ENCODE measurements at regions not wholly inside any gene's neighbourhood (a gene's known extent, or its start where the extent isn't known, plus 50 kb on each side); places are given as distances from the start of the nearest gene placed in this dataset.

GRCh38 chr7:123401295-123401694 is 133.1 kb downstream of the IQUB start:
- no peak overlapping the region for H3K4me3 Mint-ChIP-seq (ENCODE audit: low read depth, unreplicated experiment)
- no peak for TF ChIP-seq CTCF (IDR thresholded peaks at IDR 0.05; ENCODE audit: unreplicated experiment)
- H3K27me3 Mint-ChIP-seq (ENCODE audit: unreplicated experiment): no peaks in the 10 kb centered on the region
- H3K9me3 Mint-ChIP-seq (ENCODE audit: low read depth, unreplicated experiment): no peaks in the 10 kb centered on the region
- no peak overlapping the region for H3K27ac Mint-ChIP-seq (ENCODE audit: unreplicated experiment)
- intact Hi-C loops (cut with micrococcal nuclease; ENCODE audit: unreplicated experiment): no loop called here
- DNase-seq: no peak
- no peaks in the 10 kb centered on the region for H3K4me1 Mint-ChIP-seq (ENCODE audit: low read depth, unreplicated experiment)
- CTCF ChIA-PET: no interaction called here
- H3K36me3 Mint-ChIP-seq (ENCODE audit: insufficient read depth, unreplicated experiment): no peaks in the 10 kb centered on the region
- BruUV-seq (replicated peaks): no TSS peak

DNA sequence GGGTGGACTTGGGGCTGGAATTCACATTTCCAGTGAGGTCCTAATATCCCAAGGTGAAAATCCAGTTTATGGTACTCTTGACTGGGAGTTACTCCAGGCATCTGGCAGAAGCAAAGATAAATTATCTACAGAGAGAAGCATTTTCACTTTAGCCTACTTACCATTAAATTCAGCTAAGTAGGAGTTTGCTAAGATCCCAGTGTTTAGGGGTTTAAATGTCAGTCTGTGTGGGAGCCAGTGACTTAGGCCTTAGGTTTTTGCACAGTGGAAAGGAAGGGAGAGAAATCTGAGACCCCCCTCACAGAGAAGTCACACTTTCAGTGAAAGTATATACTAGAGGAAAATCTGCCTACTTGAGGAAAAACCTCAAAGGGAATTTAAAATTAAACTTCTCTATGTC is 134.2 kb downstream of the IQUB start:
- no peaks in the 10 kb centered on the region for H3K27me3 Mint-ChIP-seq (ENCODE audit: unreplicated experiment)
- CTCF ChIA-PET: no interaction called here
- DNase-seq: no peak
- H3K4me1 Mint-ChIP-seq (ENCODE audit: low read depth, unreplicated experiment): no peaks in the 10 kb centered on the region
- intact Hi-C loops (cut with micrococcal nuclease; ENCODE audit: unreplicated experiment): no loop called here
- H3K9me3 Mint-ChIP-seq (ENCODE audit: low read depth, unreplicated experiment): no peaks in the 10 kb centered on the region
- no peak overlapping the region for H3K27ac Mint-ChIP-seq (ENCODE audit: unreplicated experiment)
- no peak for TF ChIP-seq CTCF (IDR thresholded peaks at IDR 0.05; ENCODE audit: unreplicated experiment)
- no TSS peak for BruUV-seq (replicated peaks)
- no peaks in the 10 kb centered on the region for H3K36me3 Mint-ChIP-seq (ENCODE audit: insufficient read depth, unreplicated experiment)
- no peak overlapping the region for H3K4me3 Mint-ChIP-seq (ENCODE audit: low read depth, unreplicated experiment)

DNA sequence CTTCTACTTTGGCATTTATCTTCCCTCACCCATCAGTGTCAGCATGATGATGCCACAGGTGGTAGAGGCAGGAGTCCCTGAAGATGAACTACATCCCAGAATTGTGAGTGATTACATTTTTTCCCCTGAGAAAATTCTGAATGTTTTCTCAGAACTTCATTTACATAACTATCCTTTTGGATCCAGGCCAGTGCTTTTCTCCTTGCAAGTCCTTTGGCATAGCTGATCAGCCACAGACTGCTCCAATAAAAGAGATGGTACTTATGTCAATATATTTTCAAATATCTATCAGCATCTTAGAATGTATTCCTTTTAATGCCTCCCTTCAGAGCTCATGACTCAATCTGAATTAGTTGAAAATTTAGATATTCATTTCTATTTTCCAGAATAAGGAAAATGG is 135.5 kb downstream of the IQUB start:
- no peaks in the 10 kb centered on the region for H3K9me3 Mint-ChIP-seq (ENCODE audit: low read depth, unreplicated experiment)
- no TSS peak for BruUV-seq (replicated peaks)
- H3K4me3 Mint-ChIP-seq (ENCODE audit: low read depth, unreplicated experiment): no peak overlapping the region
- CTCF ChIA-PET: no interaction called here
- H3K4me1 Mint-ChIP-seq (ENCODE audit: low read depth, unreplicated experiment): no peaks in the 10 kb centered on the region
- TF ChIP-seq CTCF (IDR thresholded peaks at IDR 0.05; ENCODE audit: unreplicated experiment): no peak
- no peaks in the 10 kb centered on the region for H3K36me3 Mint-ChIP-seq (ENCODE audit: insufficient read depth, unreplicated experiment)
- H3K27me3 Mint-ChIP-seq (ENCODE audit: unreplicated experiment): peaks cover 7% of the 10 kb centered on the region
- intact Hi-C loops (cut with micrococcal nuclease; ENCODE audit: unreplicated experiment): no loop called here
- no peak overlapping the region for H3K27ac Mint-ChIP-seq (ENCODE audit: unreplicated experiment)
- DNase-seq: no peak

DNA sequence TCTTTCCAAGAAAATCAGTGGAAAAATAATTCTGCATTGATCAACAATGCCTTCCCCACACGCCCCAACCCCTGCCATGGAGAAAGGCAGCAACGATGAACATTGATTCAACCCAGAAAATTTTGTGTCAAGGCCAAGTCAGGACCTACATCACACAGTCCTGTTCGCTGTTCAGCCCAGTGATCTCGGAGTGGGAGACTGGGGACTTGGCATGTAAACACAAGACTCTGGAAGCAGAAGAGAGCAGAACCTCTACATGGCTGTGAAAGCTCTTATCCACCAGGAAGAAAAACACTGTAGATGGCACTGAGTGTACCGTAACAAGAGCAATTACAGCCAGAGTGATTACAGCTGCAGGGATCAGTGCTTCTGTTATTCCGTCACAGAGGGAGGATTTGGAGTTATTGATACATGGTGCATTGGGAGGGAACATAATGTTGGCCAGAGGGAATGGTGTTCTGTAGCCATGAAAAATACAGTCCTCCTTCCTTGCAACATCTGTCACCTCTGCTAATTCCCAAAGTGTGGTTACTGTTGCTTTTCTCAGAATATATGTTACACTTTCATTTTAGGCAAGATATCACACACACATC is 136.6 kb downstream of the IQUB start:
- CTCF ChIA-PET: no interaction called here

More for the DNA sequence above, 136.6 kb downstream of the IQUB start:
- intact Hi-C loops (cut with micrococcal nuclease; ENCODE audit: unreplicated experiment): no loop called here
- no peaks in the 10 kb centered on the region for H3K4me1 Mint-ChIP-seq (ENCODE audit: low read depth, unreplicated experiment)
- H3K4me3 Mint-ChIP-seq (ENCODE audit: low read depth, unreplicated experiment): no peak overlapping the region
- TF ChIP-seq CTCF (IDR thresholded peaks at IDR 0.05; ENCODE audit: unreplicated experiment): no peak
- peaks cover 10% of the 10 kb centered on the region for H3K27me3 Mint-ChIP-seq (ENCODE audit: unreplicated experiment)
- no peak for DNase-seq
- no TSS peak for BruUV-seq (replicated peaks)
- H3K9me3 Mint-ChIP-seq (ENCODE audit: low read depth, unreplicated experiment): no peaks in the 10 kb centered on the region
- no peaks in the 10 kb centered on the region for H3K36me3 Mint-ChIP-seq (ENCODE audit: insufficient read depth, unreplicated experiment)
- H3K27ac Mint-ChIP-seq (ENCODE audit: unreplicated experiment): no peak overlapping the region

Measured in Calu3 (cell line).